Neutrophil (primary cell): ENCODE measurements at regions not wholly inside any gene's neighbourhood (a gene's known extent, or its start where the extent isn't known, plus 50 kb on each side); places are given as distances from the start of the nearest gene placed in this dataset.
A peak's percentile ranks its signal among the peaks of the same experiment; 100 is the strongest.

Source experiments
- H3K27ac ChIP-seq: fragments of 200-600 bp; sonication (generic); 2 replicates; pipeline ENCODE4 v1.5.1; 2016; ENCODE audit warnings: mild to moderate bottlenecking, moderate library complexity
- H3K27me3 ChIP-seq: fragments of 200-600 bp; sonication (generic); 2 replicates; pipeline ENCODE4 v1.6.0; 2016; ENCODE audit warnings: mild to moderate bottlenecking
- H3K36me3 ChIP-seq: fragments of 200-600 bp; sonication (generic); 2 replicates; pipeline ENCODE4 v1.5.1; 2017
- H3K4me1 ChIP-seq, 2 experiments: fragments of 200-600 bp in 1 of 2; sonication (generic) in 1 of 2; 1 replicate in 1 of 2; 2 replicates in 1 of 2; pipeline versions ENCODE4 v1.5.1 to v1.6.1; 2013 to 2016; ENCODE audit warnings: low read depth in 1 of 2, low read length in 1 of 2, mild to moderate bottlenecking in 1 of 2, moderate library complexity in 1 of 2; ENCODE audit not compliant: control insufficient read depth in 1 of 2, insufficient read depth in 1 of 2
- H3K4me3 ChIP-seq, 2 experiments: fragments of 200-600 bp in 1 of 2; sonication (generic) in 1 of 2; 1 replicate in 1 of 2; 2 replicates in 1 of 2; pipeline ENCODE4 v1.5.1; 2013 to 2016; ENCODE audit warnings: low read depth in 1 of 2, low read length in 1 of 2, mild to moderate bottlenecking in 1 of 2, moderate library complexity in 1 of 2
- H3K9me3 ChIP-seq: fragments of 200-600 bp; sonication (generic); 2 replicates; pipeline ENCODE4 v1.5.1; 2016
- TF ChIP-seq, protein P1 (sequence below): fragments of 200-600 bp; sonication (generic); IDR thresholded peaks from 2 replicates; pipeline ENCODE4 v1.5.1; 2016; ENCODE audit warnings: antibody characterized with exemption

DNA sequence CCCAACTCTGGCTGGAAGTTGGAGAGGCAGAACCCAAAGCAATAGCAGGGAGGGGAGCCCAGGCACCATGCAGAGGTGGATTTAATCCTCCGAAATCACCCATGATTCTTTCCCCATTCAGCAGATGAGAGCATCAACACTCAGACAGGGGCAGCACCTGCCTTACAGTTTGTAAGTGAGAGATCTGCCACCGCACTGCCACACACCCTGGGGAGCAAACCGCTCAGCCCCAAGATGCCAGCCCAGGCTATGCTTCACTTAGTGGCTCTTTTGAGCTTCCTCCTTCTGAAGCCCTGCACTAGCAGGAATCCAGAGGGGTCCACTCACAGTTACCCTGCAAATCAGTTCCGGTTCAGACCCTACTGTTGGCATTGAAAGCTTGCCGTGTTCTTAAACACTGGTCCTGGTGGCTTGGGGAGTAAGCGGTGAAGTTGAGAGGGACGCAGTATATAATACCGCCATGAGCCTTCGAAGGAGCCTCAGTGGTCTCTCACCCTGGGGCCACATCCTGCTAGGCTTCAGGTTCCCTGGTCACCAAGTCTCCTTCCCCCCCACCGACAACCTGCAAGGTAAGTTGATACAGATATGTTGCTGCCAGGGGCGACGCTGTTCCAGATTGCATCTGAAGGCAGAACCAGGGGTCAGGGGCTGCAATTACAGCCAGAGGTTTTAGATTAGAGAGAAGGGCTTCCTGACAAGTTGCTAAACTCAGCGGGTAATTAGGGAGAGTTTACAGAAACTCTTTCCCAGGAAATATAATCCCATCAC lies 72.0 kb upstream of the CCND2 start:
- Histone ChIP-seq H3K9me3 (no peaks in the 10 kb centered on the region), H3K4me1 (peaks cover 71 to 89% of the 10 kb centered on the region in 2 experiments), H3K27ac (peak overlapping the region; percentile 87), H3K4me3 (peak overlapping the region; percentile 55 to 62), H3K27me3 (no peaks in the 10 kb centered on the region), H3K36me3 (no peaks in the 10 kb centered on the region)
- TF ChIP-seq, protein P1, sequence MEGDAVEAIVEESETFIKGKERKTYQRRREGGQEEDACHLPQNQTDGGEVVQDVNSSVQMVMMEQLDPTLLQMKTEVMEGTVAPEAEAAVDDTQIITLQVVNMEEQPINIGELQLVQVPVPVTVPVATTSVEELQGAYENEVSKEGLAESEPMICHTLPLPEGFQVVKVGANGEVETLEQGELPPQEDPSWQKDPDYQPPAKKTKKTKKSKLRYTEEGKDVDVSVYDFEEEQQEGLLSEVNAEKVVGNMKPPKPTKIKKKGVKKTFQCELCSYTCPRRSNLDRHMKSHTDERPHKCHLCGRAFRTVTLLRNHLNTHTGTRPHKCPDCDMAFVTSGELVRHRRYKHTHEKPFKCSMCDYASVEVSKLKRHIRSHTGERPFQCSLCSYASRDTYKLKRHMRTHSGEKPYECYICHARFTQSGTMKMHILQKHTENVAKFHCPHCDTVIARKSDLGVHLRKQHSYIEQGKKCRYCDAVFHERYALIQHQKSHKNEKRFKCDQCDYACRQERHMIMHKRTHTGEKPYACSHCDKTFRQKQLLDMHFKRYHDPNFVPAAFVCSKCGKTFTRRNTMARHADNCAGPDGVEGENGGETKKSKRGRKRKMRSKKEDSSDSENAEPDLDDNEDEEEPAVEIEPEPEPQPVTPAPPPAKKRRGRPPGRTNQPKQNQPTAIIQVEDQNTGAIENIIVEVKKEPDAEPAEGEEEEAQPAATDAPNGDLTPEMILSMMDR, result no peak

DNA sequence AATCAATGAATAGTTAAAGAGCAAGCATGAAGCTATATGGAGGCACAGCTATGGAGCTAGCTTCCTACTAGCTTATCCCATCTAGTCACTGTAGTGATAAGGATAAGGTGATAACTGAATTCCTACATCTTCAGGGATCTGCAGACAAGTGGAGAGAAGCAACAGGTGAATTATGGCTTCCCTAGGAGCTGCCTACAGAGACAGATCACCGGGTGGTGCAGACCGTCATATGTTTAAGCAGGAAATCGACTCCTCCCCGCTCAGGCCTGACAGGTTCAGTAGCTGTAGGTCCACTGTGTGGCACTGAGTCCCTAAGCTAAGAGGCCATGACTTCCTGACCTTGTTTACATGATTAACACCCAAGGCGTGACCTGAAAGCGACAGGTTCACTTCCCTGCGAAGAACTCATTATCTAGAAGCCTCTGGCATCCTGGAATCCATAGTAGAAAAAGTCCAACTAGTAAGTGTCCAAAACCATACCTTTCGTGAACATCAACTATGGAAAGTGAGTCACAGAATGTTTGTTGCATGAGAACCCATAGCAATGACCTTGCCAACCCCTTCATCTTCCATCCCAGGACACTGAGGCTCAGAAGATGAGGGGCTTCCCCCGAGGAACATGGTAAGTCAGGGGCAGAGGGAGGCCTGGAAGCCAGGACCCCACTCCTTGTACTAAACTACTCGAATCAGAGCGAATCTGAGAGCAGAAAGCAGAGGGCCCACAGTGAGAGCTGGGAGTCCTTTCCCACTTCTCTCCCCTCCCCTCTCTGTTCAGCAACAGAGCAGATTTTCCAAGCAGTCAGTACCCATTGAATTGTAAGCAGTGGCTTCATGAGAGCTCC lies 75.4 kb upstream of the CCND2 start:
- H3K4me3 ChIP-seq, result no peak overlapping the region
- peaks cover 8% of the 10 kb centered on the region for H3K36me3 ChIP-seq
- H3K27ac ChIP-seq, result no peak overlapping the region
- peaks cover 42 to 55% of the 10 kb centered on the region in 2 experiments for H3K4me1 ChIP-seq
- TF ChIP-seq, protein P1, result no peak
- no peaks in the 10 kb centered on the region for H3K9me3 ChIP-seq
- no peaks in the 10 kb centered on the region for H3K27me3 ChIP-seq

DNA sequence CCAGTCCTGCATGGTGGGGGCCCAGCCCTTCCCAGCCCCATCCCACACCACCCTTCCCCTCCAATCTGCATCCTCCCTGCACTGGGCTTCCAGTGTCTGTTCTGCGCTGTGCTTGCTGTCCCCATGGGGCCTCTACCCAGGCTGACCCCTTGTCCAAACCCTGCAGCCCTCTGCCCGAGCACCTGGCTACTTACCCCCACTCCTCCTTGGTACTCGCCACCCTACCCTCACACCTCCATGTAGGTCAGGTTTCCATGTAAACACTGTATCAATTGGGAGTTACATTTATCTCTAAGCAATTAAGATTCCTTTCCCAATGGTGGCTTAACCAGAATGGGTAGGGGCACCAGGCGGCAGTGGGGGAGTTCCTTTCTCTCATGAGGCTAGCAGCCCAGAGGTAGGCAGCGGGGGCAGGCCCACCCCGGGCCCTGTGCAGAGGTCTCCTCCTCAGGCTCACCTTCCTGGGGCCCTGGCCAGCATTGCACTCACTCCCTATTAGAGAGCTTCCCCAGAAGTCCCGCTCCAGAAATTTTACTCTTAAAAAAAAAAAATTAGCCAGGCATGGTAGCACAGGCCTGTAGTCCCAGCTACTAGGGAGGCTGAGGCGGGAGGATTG lies 76.6 kb upstream of the CCND2 start:
- Histone ChIP-seq H3K27me3 (no peaks in the 10 kb centered on the region), H3K4me3 (no peak overlapping the region), H3K9me3 (no peaks in the 10 kb centered on the region), H3K27ac (no peak overlapping the region), H3K36me3 (peaks cover 8% of the 10 kb centered on the region), H3K4me1 (peaks cover 39 to 47% of the 10 kb centered on the region in 2 experiments)
- TF ChIP-seq, protein P1, result no peak

DNA sequence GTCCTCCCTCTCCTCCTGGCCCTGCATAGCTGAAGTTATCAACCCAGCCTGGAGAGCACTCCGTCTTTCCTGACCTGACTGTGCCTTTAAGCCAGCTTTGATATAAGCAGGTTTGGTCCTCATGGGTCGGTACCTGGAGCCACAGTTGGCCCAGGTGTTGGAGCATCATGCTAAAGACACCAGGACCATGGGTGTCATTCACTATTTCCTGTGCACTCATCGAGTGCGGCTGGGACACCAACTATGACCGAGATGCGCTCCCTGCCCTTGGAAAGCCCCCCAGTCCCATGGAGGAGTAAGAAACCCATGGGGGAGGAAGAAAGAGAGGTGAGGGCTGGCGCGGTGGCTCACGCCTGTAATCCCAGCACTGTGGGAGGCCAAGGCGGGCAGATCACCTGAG lies 78.9 kb upstream of the CCND2 start:
- Histone ChIP-seq H3K9me3 (no peaks in the 10 kb centered on the region), H3K27ac (no peak overlapping the region), H3K36me3 (peaks cover 8% of the 10 kb centered on the region), H3K4me1 (peaks cover 43 to 47% of the 10 kb centered on the region in 2 experiments), H3K4me3 (no peak overlapping the region), H3K27me3 (no peaks in the 10 kb centered on the region)
- TF ChIP-seq, protein P1, result no peak

GRCh38 chr12:4193821-4194220 lies 79.7 kb upstream of the CCND2 start:
- Histone ChIP-seq H3K9me3 (no peaks in the 10 kb centered on the region), H3K36me3 (peaks cover 8% of the 10 kb centered on the region), H3K4me1 (peaks cover 45 to 47% of the 10 kb centered on the region in 2 experiments), H3K27ac (no peak overlapping the region), H3K4me3 (no peak overlapping the region), H3K27me3 (no peaks in the 10 kb centered on the region)
- TF ChIP-seq, protein P1, result no peak
